ENCODE measurements at regions not wholly inside any gene's neighbourhood (a gene's known extent, or its start where the extent isn't known, plus 50 kb on each side); places are given as distances from the start of the nearest gene placed in this dataset.

DNA sequence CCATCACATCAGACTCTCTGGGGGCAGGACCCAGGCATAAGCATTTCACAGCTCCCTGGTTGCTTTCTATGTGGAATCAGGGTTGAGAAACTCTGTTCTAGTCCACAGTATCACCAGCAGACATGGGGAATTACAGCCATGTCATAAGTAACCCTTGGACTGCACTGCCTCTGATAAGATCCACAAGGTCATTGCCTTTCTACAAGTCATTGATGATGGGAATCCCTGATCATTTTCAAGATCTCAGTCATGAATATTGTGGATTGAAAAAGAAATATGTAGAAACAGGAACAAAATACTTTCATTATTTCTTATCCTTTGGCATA lies 304.1 kb downstream of the KLF6 start:
- Histone ChIP-seq H3K27me3 (ENCODE audit: insufficient read depth, poor library complexity, severe bottlenecking) (no peaks in the 10 kb centered on the region), H3K4me3 (replicated peaks; ENCODE audit: insufficient read depth, low read length) (no peak overlapping the region), H3K27ac (replicated peaks) (no peak overlapping the region)
- TF ChIP-seq, protein P1, sequence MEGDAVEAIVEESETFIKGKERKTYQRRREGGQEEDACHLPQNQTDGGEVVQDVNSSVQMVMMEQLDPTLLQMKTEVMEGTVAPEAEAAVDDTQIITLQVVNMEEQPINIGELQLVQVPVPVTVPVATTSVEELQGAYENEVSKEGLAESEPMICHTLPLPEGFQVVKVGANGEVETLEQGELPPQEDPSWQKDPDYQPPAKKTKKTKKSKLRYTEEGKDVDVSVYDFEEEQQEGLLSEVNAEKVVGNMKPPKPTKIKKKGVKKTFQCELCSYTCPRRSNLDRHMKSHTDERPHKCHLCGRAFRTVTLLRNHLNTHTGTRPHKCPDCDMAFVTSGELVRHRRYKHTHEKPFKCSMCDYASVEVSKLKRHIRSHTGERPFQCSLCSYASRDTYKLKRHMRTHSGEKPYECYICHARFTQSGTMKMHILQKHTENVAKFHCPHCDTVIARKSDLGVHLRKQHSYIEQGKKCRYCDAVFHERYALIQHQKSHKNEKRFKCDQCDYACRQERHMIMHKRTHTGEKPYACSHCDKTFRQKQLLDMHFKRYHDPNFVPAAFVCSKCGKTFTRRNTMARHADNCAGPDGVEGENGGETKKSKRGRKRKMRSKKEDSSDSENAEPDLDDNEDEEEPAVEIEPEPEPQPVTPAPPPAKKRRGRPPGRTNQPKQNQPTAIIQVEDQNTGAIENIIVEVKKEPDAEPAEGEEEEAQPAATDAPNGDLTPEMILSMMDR (IDR thresholded peaks at IDR 0.05; ENCODE audit: insufficient read depth, low read length): no peak
- TF ChIP-seq SPI1 (IDR thresholded peaks at IDR 0.05; ENCODE audit: borderline replicate concordance, low read depth): no peak
- TF ChIP-seq, protein P2, sequence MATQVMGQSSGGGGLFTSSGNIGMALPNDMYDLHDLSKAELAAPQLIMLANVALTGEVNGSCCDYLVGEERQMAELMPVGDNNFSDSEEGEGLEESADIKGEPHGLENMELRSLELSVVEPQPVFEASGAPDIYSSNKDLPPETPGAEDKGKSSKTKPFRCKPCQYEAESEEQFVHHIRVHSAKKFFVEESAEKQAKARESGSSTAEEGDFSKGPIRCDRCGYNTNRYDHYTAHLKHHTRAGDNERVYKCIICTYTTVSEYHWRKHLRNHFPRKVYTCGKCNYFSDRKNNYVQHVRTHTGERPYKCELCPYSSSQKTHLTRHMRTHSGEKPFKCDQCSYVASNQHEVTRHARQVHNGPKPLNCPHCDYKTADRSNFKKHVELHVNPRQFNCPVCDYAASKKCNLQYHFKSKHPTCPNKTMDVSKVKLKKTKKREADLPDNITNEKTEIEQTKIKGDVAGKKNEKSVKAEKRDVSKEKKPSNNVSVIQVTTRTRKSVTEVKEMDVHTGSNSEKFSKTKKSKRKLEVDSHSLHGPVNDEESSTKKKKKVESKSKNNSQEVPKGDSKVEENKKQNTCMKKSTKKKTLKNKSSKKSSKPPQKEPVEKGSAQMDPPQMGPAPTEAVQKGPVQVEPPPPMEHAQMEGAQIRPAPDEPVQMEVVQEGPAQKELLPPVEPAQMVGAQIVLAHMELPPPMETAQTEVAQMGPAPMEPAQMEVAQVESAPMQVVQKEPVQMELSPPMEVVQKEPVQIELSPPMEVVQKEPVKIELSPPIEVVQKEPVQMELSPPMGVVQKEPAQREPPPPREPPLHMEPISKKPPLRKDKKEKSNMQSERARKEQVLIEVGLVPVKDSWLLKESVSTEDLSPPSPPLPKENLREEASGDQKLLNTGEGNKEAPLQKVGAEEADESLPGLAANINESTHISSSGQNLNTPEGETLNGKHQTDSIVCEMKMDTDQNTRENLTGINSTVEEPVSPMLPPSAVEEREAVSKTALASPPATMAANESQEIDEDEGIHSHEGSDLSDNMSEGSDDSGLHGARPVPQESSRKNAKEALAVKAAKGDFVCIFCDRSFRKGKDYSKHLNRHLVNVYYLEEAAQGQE (IDR thresholded peaks at IDR 0.05; ENCODE audit: insufficient replicate concordance, low read depth): no peak
- TF ChIP-seq POLR2AphosphoS5 (IDR thresholded peaks at IDR 0.05; ENCODE audit: low read depth): no peak
- no peak for TF ChIP-seq GABPA (IDR thresholded peaks at IDR 0.05; ENCODE audit: low read depth)
- no peak for DNase-seq (ENCODE audit: low read depth in 1 of 2, low spot score in 1 of 2)

DNA sequence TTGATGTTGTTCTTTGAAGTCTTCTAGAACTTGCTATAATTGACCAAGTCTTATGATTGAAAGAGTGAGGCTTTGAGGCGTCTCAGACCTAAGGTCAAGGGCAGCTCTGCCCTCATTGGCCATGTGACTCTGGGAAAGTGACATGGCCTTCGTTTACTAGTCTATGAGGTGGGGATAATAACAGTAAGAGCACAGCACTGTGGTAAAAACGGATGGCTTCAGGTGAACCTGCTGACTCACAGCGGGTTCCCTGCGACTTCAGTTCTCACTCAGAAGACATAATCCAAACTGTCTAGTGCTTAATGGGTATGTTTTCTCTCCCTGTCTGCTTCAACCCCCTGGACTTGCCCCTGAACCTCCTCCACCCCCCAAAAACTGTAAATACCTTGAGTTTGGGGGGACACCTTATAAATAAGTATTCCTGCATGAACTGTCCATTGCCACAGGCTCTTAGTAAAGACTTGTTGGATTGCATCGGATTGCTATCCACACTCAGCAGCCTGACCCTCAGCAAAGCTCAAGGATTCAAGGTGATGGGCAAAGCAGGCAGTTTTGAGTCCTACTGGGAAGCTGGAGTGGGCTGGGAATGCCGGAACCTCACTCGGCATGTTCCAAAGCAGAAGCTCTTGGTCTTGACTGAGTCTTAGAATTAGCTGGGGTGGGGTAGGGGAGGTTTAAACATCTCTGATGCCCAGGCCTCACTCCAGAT lies 304.6 kb downstream of the KLF6 start:
- Histone ChIP-seq H3K4me3 (replicated peaks; ENCODE audit: insufficient read depth, low read length) (no peak overlapping the region), H3K27ac (replicated peaks) (no peak overlapping the region), H3K27me3 (ENCODE audit: insufficient read depth, poor library complexity, severe bottlenecking) (no peaks in the 10 kb centered on the region)
- no peak for DNase-seq (ENCODE audit: low read depth in 1 of 2, low spot score in 1 of 2)
- TF ChIP-seq, protein P1 (IDR thresholded peaks at IDR 0.05; ENCODE audit: insufficient read depth, low read length): no peak
- no peak for TF ChIP-seq POLR2AphosphoS5 (IDR thresholded peaks at IDR 0.05; ENCODE audit: low read depth)
- TF ChIP-seq, protein P2 (IDR thresholded peaks at IDR 0.05; ENCODE audit: insufficient replicate concordance, low read depth): no peak
- TF ChIP-seq GABPA (IDR thresholded peaks at IDR 0.05; ENCODE audit: low read depth): no peak
- TF ChIP-seq SPI1 (IDR thresholded peaks at IDR 0.05; ENCODE audit: borderline replicate concordance, low read depth): no peak

DNA sequence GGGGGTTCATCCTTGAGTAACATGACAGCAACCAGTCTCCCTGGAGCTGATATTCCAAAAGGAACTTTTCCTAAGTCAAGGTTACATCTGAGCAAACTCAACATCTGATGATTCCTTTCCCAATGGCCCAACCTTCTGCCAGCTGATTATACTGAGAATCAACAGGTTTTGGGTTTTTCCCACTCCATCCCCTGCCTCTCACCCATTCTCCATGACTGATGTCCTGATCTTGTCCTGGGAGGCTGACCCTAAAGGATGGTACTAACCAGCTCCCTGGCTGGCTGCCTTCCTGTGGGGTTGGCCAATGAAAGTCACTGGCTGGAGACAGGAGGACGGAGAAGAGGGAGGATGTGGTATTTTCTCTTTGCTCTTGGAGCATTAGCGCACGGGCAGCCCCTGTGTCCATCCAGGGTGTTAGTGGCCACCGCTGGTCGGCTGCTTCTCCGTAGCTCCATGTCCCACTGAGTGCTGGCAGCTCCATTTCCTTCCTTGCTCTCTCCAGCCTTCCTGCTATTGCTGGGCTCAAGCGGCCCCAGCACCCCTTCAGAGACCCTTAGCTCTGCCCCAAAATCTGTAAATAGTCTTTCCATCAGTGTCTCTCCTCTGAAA lies 306.2 kb upstream of the PITRM1 start:
- Histone ChIP-seq H3K27me3 (ENCODE audit: insufficient read depth, poor library complexity, severe bottlenecking) (no peaks in the 10 kb centered on the region), H3K4me3 (replicated peaks; ENCODE audit: insufficient read depth, low read length) (no peak overlapping the region), H3K27ac (replicated peaks) (no peak overlapping the region)
- TF ChIP-seq GABPA (IDR thresholded peaks at IDR 0.05; ENCODE audit: low read depth) (no peak), SPI1 (IDR thresholded peaks at IDR 0.05; ENCODE audit: borderline replicate concordance, low read depth) (no peak)
- TF ChIP-seq, protein P1 (IDR thresholded peaks at IDR 0.05; ENCODE audit: insufficient read depth, low read length): no peak
- no peak for DNase-seq (ENCODE audit: low read depth in 1 of 2, low spot score in 1 of 2)
